Skeletal muscle tissue (tissue), 3 donors: ENCODE measurements at regions not wholly inside any gene's neighbourhood (a gene's known extent, or its start where the extent isn't known, plus 50 kb on each side); places are given as distances from the start of the nearest gene placed in this dataset.

ENCODE experiments used
- H3K27ac ChIP-seq: one replicate; pipeline ENCODE4 v1.7.0; 2013; ENCODE audit warnings: mild to moderate bottlenecking, low read depth, low read length, inconsistent platforms
- H3K27me3 ChIP-seq, 3 donors: one replicate each; pipeline ENCODE4 v1.7.0; 2013; ENCODE audit warnings: low read length in 3 of 3; ENCODE audit not compliant: control insufficient read depth in 3 of 3, insufficient read depth in 3 of 3
- H3K36me3 ChIP-seq, 3 donors: one replicate each; pipeline ENCODE4 v1.7.0; 2013; ENCODE audit warnings: low read length in 3 of 3; ENCODE audit not compliant: control insufficient read depth in 3 of 3, insufficient read depth in 3 of 3
- H3K4me1 ChIP-seq, 3 donors: one replicate each; pipeline ENCODE4 v1.7.0; 2013; ENCODE audit warnings: low read length in 3 of 3, mild to moderate bottlenecking in 3 of 3; ENCODE audit not compliant: control insufficient read depth in 3 of 3, insufficient read depth in 3 of 3
- H3K4me3 ChIP-seq, 3 donors: one replicate each; pipeline ENCODE4 v1.7.0; 2013; ENCODE audit warnings: low read length in 3 of 3
- H3K9ac ChIP-seq, 3 donors: one replicate each; pipeline ENCODE4 v1.7.0; 2013; ENCODE audit warnings: low read length in 3 of 3, mild to moderate bottlenecking in 3 of 3, moderate library complexity in 2 of 3, low read depth in 1 of 3
- H3K9me3 ChIP-seq, 3 donors: one replicate each; pipeline ENCODE4 v1.7.0; 2013; ENCODE audit warnings: low read length in 3 of 3; ENCODE audit not compliant: control insufficient read depth in 3 of 3
- donor health status: Osteomylitis.

DNA sequence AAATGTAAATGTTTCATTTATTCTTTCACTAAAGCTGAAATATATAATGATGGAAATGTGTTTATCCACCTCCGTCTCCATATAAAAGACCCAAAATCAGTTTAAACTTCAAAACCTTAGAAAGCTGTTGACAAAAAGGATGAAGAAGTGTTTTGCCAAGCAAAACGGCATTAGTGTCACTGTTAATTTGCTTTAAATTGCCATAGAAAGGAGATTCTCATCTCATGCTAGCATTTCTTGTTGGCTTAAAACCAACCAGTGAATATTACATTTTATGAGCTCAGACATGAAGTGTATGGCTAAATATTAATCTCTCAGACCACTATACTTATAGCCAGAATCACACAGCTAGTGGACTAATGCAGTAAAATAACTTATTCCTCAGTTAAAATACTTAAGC lies 398.8 kb downstream of the KIF2B start:
- H3K4me1 ChIP-seq: no peaks in the 10 kb centered on the region
- H3K27ac ChIP-seq: no peak overlapping the region
- no peaks in the 10 kb centered on the region for H3K9me3 ChIP-seq
- H3K4me3 ChIP-seq: no peak overlapping the region
- no peak overlapping the region for H3K9ac ChIP-seq
- H3K27me3 ChIP-seq: no peaks in the 10 kb centered on the region
- no peaks in the 10 kb centered on the region for H3K36me3 ChIP-seq

DNA sequence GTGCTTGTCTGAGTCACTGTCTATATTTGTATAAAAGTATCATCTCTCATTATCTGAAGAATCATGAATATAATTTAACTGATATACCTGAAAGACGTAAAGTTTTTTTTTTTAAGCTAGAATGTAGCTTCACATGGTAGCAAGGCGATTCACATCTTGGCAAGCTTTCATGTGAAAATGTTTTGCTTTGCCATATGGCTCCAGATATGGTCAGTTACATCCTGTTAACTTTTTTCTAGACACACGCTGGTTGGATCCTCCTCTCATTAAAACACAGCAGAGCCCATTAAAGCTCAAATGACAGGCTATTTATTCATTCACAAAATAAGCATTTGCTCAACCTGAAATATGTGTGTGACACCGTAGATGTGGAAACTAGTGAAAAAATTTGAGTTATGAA lies 412.8 kb downstream of the KIF2B start:
- Histone ChIP-seq H3K27me3 (no peaks in the 10 kb centered on the region), H3K4me3 (no peak overlapping the region), H3K9me3 (no peaks in the 10 kb centered on the region), H3K27ac (no peak overlapping the region), H3K4me1 (no peaks in the 10 kb centered on the region), H3K9ac (no peak overlapping the region), H3K36me3 (no peaks in the 10 kb centered on the region)

DNA sequence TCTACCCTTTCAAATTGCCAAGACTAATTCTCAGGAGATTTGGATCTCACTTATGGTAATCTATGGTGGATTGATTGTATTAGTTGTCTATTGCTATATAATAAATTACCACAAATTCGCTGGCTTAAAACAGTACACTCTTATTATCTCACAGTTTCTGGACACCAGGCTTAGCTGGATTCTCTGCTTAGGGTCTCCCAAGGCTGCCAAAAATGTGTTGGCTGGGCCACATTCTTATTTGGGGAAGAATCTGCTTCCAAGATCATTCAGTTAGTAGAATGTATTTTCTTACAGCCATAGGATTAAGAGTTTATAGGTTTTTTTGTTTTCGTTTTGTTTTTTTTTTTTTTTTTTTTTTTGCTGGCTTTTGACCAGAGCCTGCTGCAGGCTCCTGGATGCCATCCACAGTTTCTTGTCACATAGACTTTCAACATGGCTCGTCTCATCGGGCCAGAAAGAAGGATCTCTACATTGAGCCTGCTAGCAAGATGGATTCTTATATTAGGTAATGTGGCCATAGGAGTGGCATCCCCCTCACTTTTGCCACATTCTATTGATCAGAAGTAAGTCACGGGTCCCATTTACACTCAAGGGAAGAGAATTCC lies 415.3 kb downstream of the KIF2B start:
- Histone ChIP-seq H3K9ac (no peak overlapping the region), H3K36me3 (no peaks in the 10 kb centered on the region), H3K27me3 (no peaks in the 10 kb centered on the region), H3K4me3 (no peak overlapping the region), H3K4me1 (no peaks in the 10 kb centered on the region), H3K9me3 (no peaks in the 10 kb centered on the region), H3K27ac (no peak overlapping the region)

DNA sequence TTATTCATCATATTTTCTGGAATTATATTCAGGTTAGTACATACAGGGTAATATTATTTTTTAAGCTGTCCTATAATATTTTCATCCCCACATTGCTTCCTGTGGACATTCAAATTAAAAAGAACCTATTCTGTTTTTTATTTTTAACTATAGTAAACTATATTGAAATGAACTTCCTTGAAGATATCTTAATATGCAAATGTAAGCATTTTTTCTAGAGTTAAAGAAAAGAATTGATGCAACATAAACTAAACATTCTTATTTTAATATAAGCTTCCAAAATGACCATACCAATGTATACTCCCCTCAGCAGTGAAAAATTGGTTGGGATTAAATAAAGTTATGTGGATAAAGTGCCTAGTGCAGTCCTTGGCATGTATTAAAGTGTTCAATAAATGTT lies 416.6 kb downstream of the KIF2B start:
- no peaks in the 10 kb centered on the region for H3K4me1 ChIP-seq
- no peaks in the 10 kb centered on the region for H3K9me3 ChIP-seq
- no peak overlapping the region for H3K4me3 ChIP-seq
- H3K36me3 ChIP-seq: no peaks in the 10 kb centered on the region
- H3K27me3 ChIP-seq: no peaks in the 10 kb centered on the region
- no peak overlapping the region for H3K27ac ChIP-seq
- H3K9ac ChIP-seq: no peak overlapping the region

DNA sequence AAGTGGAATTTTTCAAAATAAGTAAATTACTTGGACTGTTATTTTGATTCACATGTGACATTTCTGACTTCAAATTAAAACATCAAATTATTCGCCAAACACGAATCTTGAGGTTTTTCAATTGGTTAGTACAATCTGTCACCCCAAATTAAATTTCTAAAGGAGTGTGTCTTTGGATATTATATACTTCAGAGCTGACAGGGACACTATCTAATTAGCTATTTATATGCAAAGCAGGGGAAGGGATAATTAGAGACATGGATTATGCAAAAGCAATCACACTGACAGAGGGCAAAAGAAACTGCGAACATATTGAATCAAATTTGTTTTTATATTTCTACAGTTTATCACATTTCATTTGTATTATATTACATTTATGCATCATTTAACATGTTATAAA lies 433.0 kb downstream of the KIF2B start:
- no peak overlapping the region for H3K9ac ChIP-seq
- no peaks in the 10 kb centered on the region for H3K9me3 ChIP-seq
- H3K4me1 ChIP-seq: no peaks in the 10 kb centered on the region
- H3K4me3 ChIP-seq: no peak overlapping the region
- H3K27ac ChIP-seq: no peak overlapping the region
- no peaks in the 10 kb centered on the region for H3K27me3 ChIP-seq
- no peaks in the 10 kb centered on the region for H3K36me3 ChIP-seq

DNA sequence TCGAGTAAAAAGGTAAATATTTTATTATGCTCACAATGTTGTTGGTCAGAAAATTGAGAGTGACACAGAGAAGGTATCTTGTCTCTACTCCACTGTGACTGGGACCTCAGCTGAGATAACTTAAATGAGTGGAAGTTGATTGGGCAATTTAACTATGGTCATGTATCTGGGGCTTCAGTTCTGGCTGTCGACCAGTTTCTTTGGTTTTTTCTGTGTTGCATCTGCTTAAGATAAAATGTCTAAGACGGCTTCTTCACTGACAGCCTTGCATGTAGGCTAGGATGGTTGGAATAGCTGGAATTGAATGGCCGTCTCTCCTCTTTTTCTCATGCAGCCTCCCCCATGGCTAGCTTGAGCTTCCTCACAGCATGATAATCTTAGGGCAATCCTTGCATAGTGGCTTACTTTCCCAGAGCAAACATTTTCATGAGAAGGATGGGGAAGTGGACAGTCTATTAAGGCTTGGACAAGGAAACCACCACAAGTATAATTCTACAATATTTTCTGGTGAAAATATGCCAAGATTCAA lies 433.7 kb downstream of the KIF2B start:
- H3K9me3 ChIP-seq: no peaks in the 10 kb centered on the region
- no peaks in the 10 kb centered on the region for H3K36me3 ChIP-seq
- H3K27ac ChIP-seq: no peak overlapping the region
- H3K4me3 ChIP-seq: no peak overlapping the region
- no peaks in the 10 kb centered on the region for H3K4me1 ChIP-seq
- H3K27me3 ChIP-seq: no peaks in the 10 kb centered on the region
- no peak overlapping the region for H3K9ac ChIP-seq

DNA sequence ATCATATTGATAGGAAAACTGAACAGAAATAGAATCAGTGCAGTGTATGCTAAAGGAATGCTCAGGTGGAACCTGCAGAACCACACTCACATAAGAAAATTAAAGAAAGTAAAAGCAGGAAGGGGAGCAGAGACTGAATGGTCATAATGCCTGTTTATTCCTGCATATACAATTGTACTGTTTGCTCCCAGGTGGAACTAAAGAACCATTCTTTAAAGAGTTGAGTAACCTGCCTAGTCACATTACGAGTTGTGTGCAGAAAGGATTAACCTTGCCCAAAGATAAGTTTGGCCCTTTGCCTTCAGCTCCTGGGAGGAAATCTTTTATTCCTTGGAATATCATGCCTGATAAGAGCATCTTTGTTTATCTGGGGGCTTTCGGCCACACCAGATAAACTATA lies 434.7 kb downstream of the KIF2B start:
- Histone ChIP-seq H3K4me1 (no peaks in the 10 kb centered on the region), H3K36me3 (no peaks in the 10 kb centered on the region), H3K27ac (no peak overlapping the region), H3K4me3 (no peak overlapping the region), H3K27me3 (no peaks in the 10 kb centered on the region), H3K9me3 (no peaks in the 10 kb centered on the region), H3K9ac (no peak overlapping the region)

DNA sequence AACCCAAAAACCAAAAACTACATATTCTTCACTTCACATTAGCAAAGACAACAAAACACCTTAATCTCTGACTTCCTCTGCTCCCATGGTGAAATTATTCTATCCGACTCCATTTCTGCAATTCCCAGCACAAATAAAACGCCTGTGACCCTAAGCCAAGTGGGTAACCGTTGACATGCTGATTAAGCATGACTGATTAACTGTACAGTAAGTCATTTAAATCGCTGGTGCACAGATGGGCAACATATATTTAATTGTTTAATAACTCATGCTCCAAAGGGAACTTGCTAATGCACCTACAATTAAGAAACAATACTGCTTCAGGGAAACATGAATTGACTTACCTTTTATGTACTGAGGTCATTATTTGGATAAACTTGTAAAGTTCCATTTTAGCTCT lies 436.7 kb downstream of the KIF2B start:
- Histone ChIP-seq H3K27me3 (no peaks in the 10 kb centered on the region), H3K9me3 (no peaks in the 10 kb centered on the region), H3K27ac (no peak overlapping the region), H3K9ac (no peak overlapping the region), H3K4me3 (no peak overlapping the region), H3K4me1 (no peaks in the 10 kb centered on the region), H3K36me3 (no peaks in the 10 kb centered on the region)

DNA sequence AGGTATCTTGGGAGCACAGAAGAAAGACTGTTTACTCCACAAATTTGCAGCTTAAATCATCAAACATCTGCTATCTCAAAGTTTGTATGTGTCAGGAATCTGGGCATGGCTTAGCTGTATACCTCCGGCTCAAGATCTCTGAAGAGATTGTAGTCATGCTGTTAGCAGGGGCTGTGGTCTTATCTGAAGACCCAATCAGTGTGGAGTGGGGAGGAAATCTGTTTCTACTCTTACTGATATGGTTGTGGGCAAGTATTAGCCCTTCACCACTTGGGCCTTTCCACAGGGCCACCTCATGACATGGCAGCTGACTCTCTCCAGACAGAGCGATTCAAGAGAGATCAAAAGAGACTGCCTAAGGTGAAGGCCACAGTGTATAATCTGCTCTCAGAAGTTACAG lies 438.7 kb downstream of the KIF2B start:
- Histone ChIP-seq H3K4me1 (no peaks in the 10 kb centered on the region), H3K36me3 (no peaks in the 10 kb centered on the region), H3K27me3 (no peaks in the 10 kb centered on the region), H3K9ac (no peak overlapping the region), H3K27ac (no peak overlapping the region), H3K4me3 (no peak overlapping the region), H3K9me3 (peaks cover 0 to 2% (median 0%) of the 10 kb centered on the region in 3 donors)

DNA sequence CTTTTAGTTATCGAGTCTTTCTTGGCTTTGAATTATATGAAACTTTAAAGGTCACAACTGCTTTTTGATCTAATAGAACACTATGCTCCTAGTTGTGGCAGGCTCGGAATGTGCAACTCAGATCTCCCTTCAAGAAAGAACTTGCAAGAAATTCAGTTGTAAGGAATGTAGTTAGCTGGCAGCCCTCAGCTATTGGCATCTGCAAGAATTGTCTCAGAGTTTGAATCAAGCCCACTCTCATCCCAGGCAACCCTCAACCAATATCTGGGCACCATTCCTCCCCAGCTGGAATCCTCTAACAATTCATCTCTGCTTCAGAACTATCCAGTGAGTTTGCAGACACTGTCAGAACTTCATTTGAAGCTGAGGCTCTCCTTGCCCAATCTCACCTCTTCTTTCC lies 447.2 kb downstream of the KIF2B start:
- Histone ChIP-seq H3K27ac (no peak overlapping the region), H3K36me3 (no peaks in the 10 kb centered on the region), H3K9me3 (no peaks in the 10 kb centered on the region), H3K4me3 (no peak overlapping the region), H3K4me1 (no peaks in the 10 kb centered on the region), H3K27me3 (no peaks in the 10 kb centered on the region), H3K9ac (no peak overlapping the region)
